Trophoblast cell (in vitro differentiated cells and primary cell): ENCODE measurements at regions not wholly inside any gene's neighbourhood (a gene's known extent, or its start where the extent isn't known, plus 50 kb on each side); places are given as distances from the start of the nearest gene placed in this dataset.

Experiments used
- DNase-seq, 2 donors: peaks; one replicate each; pipeline ENCODE4 v3.0.0-alpha.2; 2016
- H2AFZ ChIP-seq: 2 replicates; pipeline ENCODE4 v1.6.1; 2013; ENCODE audit warnings: low read length, moderate library complexity, mild to moderate bottlenecking; ENCODE audit not compliant: insufficient read depth, poor library complexity
- H2AK5ac ChIP-seq: 2 replicates; pipeline ENCODE4 v1.6.1; 2013; ENCODE audit warnings: mild to moderate bottlenecking, low read length
- H2BK120ac ChIP-seq: 2 replicates; pipeline ENCODE4 v1.6.1; 2013; ENCODE audit warnings: low read length, mild to moderate bottlenecking, moderate library complexity; ENCODE audit not compliant: insufficient read depth, poor library complexity
- H2BK12ac ChIP-seq: 2 replicates; pipeline ENCODE4 v1.6.1; 2013; ENCODE audit warnings: mild to moderate bottlenecking, low read length, moderate library complexity
- H2BK5ac ChIP-seq: 2 replicates; pipeline ENCODE4 v1.6.1; 2013; ENCODE audit warnings: low read length, low read depth, moderate library complexity, mild to moderate bottlenecking; ENCODE audit not compliant: poor library complexity
- H3K14ac ChIP-seq: 2 replicates; pipeline ENCODE4 v1.6.1; 2013; ENCODE audit warnings: mild to moderate bottlenecking, low read length
- H3K18ac ChIP-seq: 2 replicates; pipeline ENCODE4 v1.6.1; 2013; ENCODE audit warnings: mild to moderate bottlenecking, low read length
- H3K23ac ChIP-seq: 2 replicates; pipeline ENCODE4 v1.6.1; 2013; ENCODE audit warnings: low read length
- H3K27ac ChIP-seq: 2 replicates; pipeline ENCODE4 v1.5.1; 2013; ENCODE audit warnings: low read depth, mild to moderate bottlenecking, inconsistent platforms, low read length, moderate library complexity
- H3K27me3 ChIP-seq: 2 replicates; pipeline ENCODE4 v1.6.1; 2013; ENCODE audit warnings: inconsistent platforms, mild to moderate bottlenecking, low read length, moderate library complexity; ENCODE audit not compliant: insufficient read depth
- H3K36me3 ChIP-seq, 2 experiments: 1 replicate in 1 of 2; 2 replicates in 1 of 2; pipeline ENCODE4 v1.6.1; 2013; ENCODE audit warnings: low read length in 2 of 2, mild to moderate bottlenecking in 2 of 2, moderate library complexity in 1 of 2; ENCODE audit not compliant: insufficient read depth in 2 of 2, control insufficient read depth in 1 of 2
- H3K4ac ChIP-seq: 2 replicates; pipeline ENCODE4 v1.6.1; 2013; ENCODE audit warnings: low read depth, mild to moderate bottlenecking, low read length, moderate library complexity
- H3K4me1 ChIP-seq, 2 experiments: 1 replicate in 1 of 2; 2 replicates in 1 of 2; pipeline ENCODE4 v1.6.1; 2013; ENCODE audit warnings: low read length in 2 of 2, mild to moderate bottlenecking in 2 of 2, moderate library complexity in 1 of 2; ENCODE audit not compliant: insufficient read depth in 2 of 2, control insufficient read depth in 1 of 2
- H3K4me2 ChIP-seq: 2 replicates; pipeline ENCODE4 v1.6.1; 2013; ENCODE audit warnings: inconsistent platforms, mild to moderate bottlenecking, low read length, moderate library complexity
- H3K4me3 ChIP-seq: 2 replicates; pipeline ENCODE4 v1.5.1; 2013; ENCODE audit warnings: mild to moderate bottlenecking, low read depth, low read length, inconsistent platforms
- H3K79me1 ChIP-seq: one replicate; pipeline ENCODE4 v1.6.1; 2013; ENCODE audit warnings: low read length
- H3K79me2 ChIP-seq: 2 replicates; pipeline ENCODE4 v1.6.1; 2013; ENCODE audit warnings: low read length, mild to moderate bottlenecking; ENCODE audit not compliant: control insufficient read depth, insufficient read depth, poor library complexity
- H3K9ac ChIP-seq: 2 replicates; pipeline ENCODE4 v1.6.1; 2013; ENCODE audit warnings: mild to moderate bottlenecking, low read length
- H3K9me3 ChIP-seq: 2 replicates; pipeline ENCODE4 v1.6.1; 2013; ENCODE audit warnings: low read depth, mild to moderate bottlenecking, control low read depth, inconsistent platforms, low read length; ENCODE audit not compliant: insufficient read depth
- H4K12ac ChIP-seq: 2 replicates; pipeline ENCODE4 v1.6.1; 2013; ENCODE audit warnings: low read depth, mild to moderate bottlenecking, low read length, moderate library complexity
- H4K8ac ChIP-seq: 2 replicates; pipeline ENCODE4 v1.6.1; 2013; ENCODE audit warnings: low read depth, mild to moderate bottlenecking, low read length, moderate library complexity
- H4K91ac ChIP-seq: one replicate; pipeline ENCODE4 v1.6.1; 2013; ENCODE audit warnings: low read depth, mild to moderate bottlenecking, low read length, moderate library complexity
- WGBS: extraction: QIAGEN DNeasy Blood & Tissue Kit; methylation state at CpG from one replicate; pipeline ENCODE4 v1.1.7; 2013; ENCODE audit warnings: missing lambda C conversion rate; ENCODE audit not compliant: insufficient read length, insufficient coverage; ENCODE audit errors: extremely low coverage; 5-methylcytosine and 5-hydroxymethylcytosine counted together

- Histone ChIP-seq H2BK120ac (no peak overlapping the region), H3K36me3 (no peaks in the 10 kb centered on the region), H3K14ac (no peak overlapping the region), H3K79me2 (no peaks in the 10 kb centered on the region), H4K8ac (no peak overlapping the region), H2BK12ac (no peak overlapping the region), H3K4me1 (no peaks in the 10 kb centered on the region), H3K23ac (no peak overlapping the region), H3K4me2 (no peak overlapping the region), H4K12ac (no peak overlapping the region), H3K9ac (no peak overlapping the region), H3K4me3 (no peak overlapping the region), H2BK5ac (no peak overlapping the region), H3K27me3 (no peaks in the 10 kb centered on the region), H3K9me3 (peaks cover 3% of the 10 kb centered on the region), H4K91ac (no peak overlapping the region), H3K4ac (no peak overlapping the region), H3K27ac (no peak overlapping the region), H2AK5ac (no peak overlapping the region), H3K79me1 (no peaks in the 10 kb centered on the region), H2AFZ (no peak overlapping the region), H3K18ac (no peak overlapping the region)
- WGBS: no CpG with 5 or more reads among the region's 1 CpG
- DNase-seq: no peak
Observed at GRCh38 chr18:78041218-78041617, 791.6 kb downstream of the GALR1 start.

- no peak overlapping the region for H4K12ac ChIP-seq
- no CpG with 5 or more reads among the region's 3 CpGs for WGBS
- H2BK12ac ChIP-seq: no peak overlapping the region
- H3K23ac ChIP-seq: no peak overlapping the region
- no peak overlapping the region for H2BK5ac ChIP-seq
- no peaks in the 10 kb centered on the region for H3K36me3 ChIP-seq
- no peaks in the 10 kb centered on the region for H3K79me2 ChIP-seq
- H3K79me1 ChIP-seq: no peaks in the 10 kb centered on the region
- no peak overlapping the region for H3K4me3 ChIP-seq
- H3K18ac ChIP-seq: no peak overlapping the region
- no peak for DNase-seq
- no peak overlapping the region for H3K4me2 ChIP-seq
- no peaks in the 10 kb centered on the region for H3K27me3 ChIP-seq
- H4K8ac ChIP-seq: no peak overlapping the region
- H2BK120ac ChIP-seq: no peak overlapping the region
- H3K14ac ChIP-seq: no peak overlapping the region
- no peak overlapping the region for H3K27ac ChIP-seq
- no peak overlapping the region for H4K91ac ChIP-seq
- H3K9ac ChIP-seq: no peak overlapping the region
- H2AK5ac ChIP-seq: no peak overlapping the region
- peaks cover 3% of the 10 kb centered on the region for H3K9me3 ChIP-seq
- H3K4me1 ChIP-seq: no peaks in the 10 kb centered on the region
- no peak overlapping the region for H2AFZ ChIP-seq
- H3K4ac ChIP-seq: no peak overlapping the region
Observed at GRCh38 chr18:78046631-78047030, 797.0 kb downstream of the GALR1 start.

DNA sequence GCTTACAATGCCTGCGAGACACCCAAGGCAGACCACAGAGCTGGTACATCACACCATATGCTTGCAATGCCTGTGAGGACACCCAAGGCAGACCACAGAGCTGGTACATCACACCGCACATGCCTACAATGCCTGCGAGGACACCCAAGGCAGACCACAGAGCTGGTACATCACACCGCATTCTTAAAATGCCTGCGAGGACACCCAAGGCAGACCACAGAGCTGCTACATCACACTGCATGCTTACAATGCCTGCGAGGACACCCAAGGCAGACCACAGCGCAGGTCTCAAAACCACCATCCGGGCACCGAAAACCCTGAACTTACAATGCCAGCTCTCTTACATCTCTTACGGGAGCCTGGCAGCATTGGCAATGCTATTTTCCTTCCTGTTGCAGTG lies 799.6 kb downstream of the GALR1 start:
- Histone ChIP-seq H3K9me3 (no peaks in the 10 kb centered on the region), H2AK5ac (no peak overlapping the region), H3K27ac (no peak overlapping the region), H3K79me1 (no peaks in the 10 kb centered on the region), H3K14ac (no peak overlapping the region), H3K4me1 (no peaks in the 10 kb centered on the region), H4K12ac (no peak overlapping the region), H3K4me3 (no peak overlapping the region), H3K79me2 (no peaks in the 10 kb centered on the region), H3K4ac (no peak overlapping the region), H4K91ac (no peak overlapping the region), H2BK120ac (no peak overlapping the region), H2AFZ (no peak overlapping the region), H3K18ac (no peak overlapping the region), H2BK12ac (no peak overlapping the region), H3K4me2 (no peak overlapping the region), H4K8ac (no peak overlapping the region), H3K36me3 (no peaks in the 10 kb centered on the region), H3K9ac (no peak overlapping the region), H2BK5ac (no peak overlapping the region), H3K23ac (no peak overlapping the region), H3K27me3 (no peaks in the 10 kb centered on the region)
- no peak for DNase-seq
- WGBS: no CpG with 5 or more reads among the region's 10 CpGs

GRCh38 chr18:78054801-78055200 lies 805.2 kb downstream of the GALR1 start:
- H3K27me3 ChIP-seq: no peaks in the 10 kb centered on the region
- no peaks in the 10 kb centered on the region for H3K79me1 ChIP-seq
- no peak overlapping the region for H3K23ac ChIP-seq
- H3K4me2 ChIP-seq: no peak overlapping the region
- no peaks in the 10 kb centered on the region for H3K79me2 ChIP-seq
- H3K4ac ChIP-seq: no peak overlapping the region
- H3K9ac ChIP-seq: no peak overlapping the region
- H4K91ac ChIP-seq: no peak overlapping the region
- no peak overlapping the region for H2BK5ac ChIP-seq
- whole genome bisulfite sequencing: no CpG with 5 or more reads among the region's 6 CpGs
- H3K4me1 ChIP-seq: no peaks in the 10 kb centered on the region
- H4K8ac ChIP-seq: no peak overlapping the region
- no peak for DNase-seq
- H3K4me3 ChIP-seq: no peak overlapping the region
- H4K12ac ChIP-seq: no peak overlapping the region
- H3K27ac ChIP-seq: no peak overlapping the region
- no peaks in the 10 kb centered on the region for H3K9me3 ChIP-seq
- no peak overlapping the region for H3K14ac ChIP-seq
- H2AK5ac ChIP-seq: no peak overlapping the region
- no peaks in the 10 kb centered on the region for H3K36me3 ChIP-seq
- H3K18ac ChIP-seq: no peak overlapping the region
- no peak overlapping the region for H2BK120ac ChIP-seq
- H2BK12ac ChIP-seq: no peak overlapping the region
- H2AFZ ChIP-seq: no peak overlapping the region
